ENCODE measurements at regions not wholly inside any gene's neighbourhood (a gene's known extent, or its start where the extent isn't known, plus 50 kb on each side); places are given as distances from the start of the nearest gene placed in this dataset.
A peak's percentile ranks its signal among the peaks of the same experiment; 100 is the strongest.

GRCh38 chr6:120005292-120005976 is 655.9 kb upstream of the MAN1A1 start:
- WGBS (ENCODE audit: extremely low coverage, insufficient coverage, low lambda C conversion rate): no CpG with 5 or more reads among the region's 12 CpGs
- no peak overlapping the region for H3K9ac ChIP-seq (ENCODE audit: low read length)
- H3K79me2 ChIP-seq (ENCODE audit: control insufficient read depth, insufficient read depth, low read length): no peaks in the 10 kb centered on the region
- H2BK120ac ChIP-seq (ENCODE audit: low read depth, low read length): no peak overlapping the region
- no peak overlapping the region for H3K18ac ChIP-seq (ENCODE audit: low read length)
- H3K23ac ChIP-seq (ENCODE audit: low read length): no peak overlapping the region
- no peak overlapping the region for H3K27ac ChIP-seq (ENCODE audit: low read depth, low read length)
- no peak overlapping the region for H2AK5ac ChIP-seq (ENCODE audit: low read length)
- H3K56ac ChIP-seq (ENCODE audit: low read length): no peak overlapping the region
- H3K4me2 ChIP-seq (ENCODE audit: low read length): no peak overlapping the region
- no peak for DNase-seq
- H3K79me1 ChIP-seq (ENCODE audit: low read length): no peaks in the 10 kb centered on the region
- H4K5ac ChIP-seq (ENCODE audit: low read length): no peak overlapping the region
- no peaks in the 10 kb centered on the region for H3K27me3 ChIP-seq (ENCODE audit: insufficient read depth, low read length, poor library complexity)
- H3K4ac ChIP-seq (ENCODE audit: low read depth, low read length): no peak overlapping the region
- H2BK15ac ChIP-seq (replicated peaks; ENCODE audit: low read depth): no peak overlapping the region
- no peaks in the 10 kb centered on the region for H3K4me1 ChIP-seq (ENCODE audit: control insufficient read depth, low read depth, low read length)
- no peaks in the 10 kb centered on the region for H3K36me3 ChIP-seq (ENCODE audit: control insufficient read depth, insufficient read depth, low read length)
- no peak overlapping the region for H4K8ac ChIP-seq (ENCODE audit: low read depth, low read length)
- H2BK5ac ChIP-seq (ENCODE audit: low read length): no peak overlapping the region
- no peak overlapping the region for H3K4me3 ChIP-seq (ENCODE audit: low read length)

DNA sequence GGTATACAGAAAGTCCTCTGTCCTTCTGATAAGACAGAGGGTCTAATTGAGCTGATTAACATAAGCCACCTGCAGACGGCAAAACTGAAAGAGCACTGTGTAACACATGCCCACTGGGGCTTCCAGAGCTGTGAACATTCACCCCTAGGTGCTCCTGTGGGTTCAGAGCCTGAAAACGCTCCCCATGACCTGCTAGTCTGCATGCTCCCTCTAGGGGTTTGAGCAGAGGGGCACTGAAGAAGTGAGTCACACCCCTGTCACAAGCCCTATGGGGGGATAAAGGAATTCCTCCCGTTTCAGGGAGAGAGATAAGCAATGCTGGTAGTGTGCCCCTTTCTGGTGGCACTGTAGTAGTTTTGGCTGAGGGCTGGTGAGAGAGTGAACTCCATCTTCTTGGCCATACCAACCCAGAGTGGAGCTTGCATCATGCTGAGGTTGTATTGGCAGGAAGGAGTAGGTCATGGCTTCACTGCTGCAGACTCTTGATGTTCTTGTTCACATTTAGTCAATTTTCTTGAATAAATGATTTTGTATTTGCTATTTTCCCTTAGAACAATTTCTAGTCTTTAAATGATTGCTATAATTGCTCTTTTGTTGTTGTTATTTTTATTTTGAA is 637.5 kb upstream of the MAN1A1 start:
- no peak overlapping the region for H3K9ac ChIP-seq (ENCODE audit: low read length)
- no peak overlapping the region for H3K4me2 ChIP-seq (ENCODE audit: low read length)
- H3K79me2 ChIP-seq (ENCODE audit: control insufficient read depth, insufficient read depth, low read length): no peaks in the 10 kb centered on the region
- H3K27ac ChIP-seq (ENCODE audit: low read depth, low read length): no peak overlapping the region
- H2BK15ac ChIP-seq (replicated peaks; ENCODE audit: low read depth): no peak overlapping the region
- H2AK5ac ChIP-seq (ENCODE audit: low read length): no peak overlapping the region
- no peaks in the 10 kb centered on the region for H3K36me3 ChIP-seq (ENCODE audit: control insufficient read depth, insufficient read depth, low read length)
- no peaks in the 10 kb centered on the region for H3K4me1 ChIP-seq (ENCODE audit: control insufficient read depth, low read depth, low read length)
- H3K27me3 ChIP-seq (ENCODE audit: insufficient read depth, low read length, poor library complexity): no peaks in the 10 kb centered on the region
- no peak overlapping the region for H3K4ac ChIP-seq (ENCODE audit: low read depth, low read length)
- no peak overlapping the region for H4K8ac ChIP-seq (ENCODE audit: low read depth, low read length)
- no peak overlapping the region for H4K5ac ChIP-seq (ENCODE audit: low read length)
- no peaks in the 10 kb centered on the region for H3K79me1 ChIP-seq (ENCODE audit: low read length)
- H2BK5ac ChIP-seq (ENCODE audit: low read length): no peak overlapping the region
- no peak overlapping the region for H3K18ac ChIP-seq (ENCODE audit: low read length)
- no CpG with 5 or more reads among the region's 3 CpGs for WGBS (ENCODE audit: extremely low coverage, insufficient coverage, low lambda C conversion rate)
- no peak overlapping the region for H2BK120ac ChIP-seq (ENCODE audit: low read depth, low read length)
- H3K23ac ChIP-seq (ENCODE audit: low read length): no peak overlapping the region
- H3K4me3 ChIP-seq (ENCODE audit: low read length): no peak overlapping the region
- no peak overlapping the region for H3K56ac ChIP-seq (ENCODE audit: low read length)
- DNase-seq: peak; percentile 53

GRCh38 chr6:119985952-119986736 is 636.6 kb upstream of the MAN1A1 start:
- Histone ChIP-seq H3K4me3 (ENCODE audit: low read length) (no peak overlapping the region), H3K79me2 (ENCODE audit: control insufficient read depth, insufficient read depth, low read length) (no peaks in the 10 kb centered on the region), H3K36me3 (ENCODE audit: control insufficient read depth, insufficient read depth, low read length) (no peaks in the 10 kb centered on the region), H4K5ac (ENCODE audit: low read length) (no peak overlapping the region), H3K27ac (ENCODE audit: low read depth, low read length) (no peak overlapping the region), H3K4me2 (ENCODE audit: low read length) (no peak overlapping the region), H3K18ac (ENCODE audit: low read length) (no peak overlapping the region), H3K9ac (ENCODE audit: low read length) (no peak overlapping the region), H3K27me3 (ENCODE audit: insufficient read depth, low read length, poor library complexity) (no peaks in the 10 kb centered on the region), H3K56ac (ENCODE audit: low read length) (no peak overlapping the region), H4K8ac (ENCODE audit: low read depth, low read length) (no peak overlapping the region), H2AK5ac (ENCODE audit: low read length) (no peak overlapping the region), H2BK120ac (ENCODE audit: low read depth, low read length) (no peak overlapping the region), H3K4ac (ENCODE audit: low read depth, low read length) (no peak overlapping the region), H3K23ac (ENCODE audit: low read length) (no peak overlapping the region), H3K79me1 (ENCODE audit: low read length) (no peaks in the 10 kb centered on the region), H2BK15ac (replicated peaks; ENCODE audit: low read depth) (no peak overlapping the region), H3K4me1 (ENCODE audit: control insufficient read depth, low read depth, low read length) (no peaks in the 10 kb centered on the region), H2BK5ac (ENCODE audit: low read length) (no peak overlapping the region)
- no CpG with 5 or more reads among the region's 4 CpGs for WGBS (ENCODE audit: extremely low coverage, insufficient coverage, low lambda C conversion rate)
- DNase-seq: no peak

DNA sequence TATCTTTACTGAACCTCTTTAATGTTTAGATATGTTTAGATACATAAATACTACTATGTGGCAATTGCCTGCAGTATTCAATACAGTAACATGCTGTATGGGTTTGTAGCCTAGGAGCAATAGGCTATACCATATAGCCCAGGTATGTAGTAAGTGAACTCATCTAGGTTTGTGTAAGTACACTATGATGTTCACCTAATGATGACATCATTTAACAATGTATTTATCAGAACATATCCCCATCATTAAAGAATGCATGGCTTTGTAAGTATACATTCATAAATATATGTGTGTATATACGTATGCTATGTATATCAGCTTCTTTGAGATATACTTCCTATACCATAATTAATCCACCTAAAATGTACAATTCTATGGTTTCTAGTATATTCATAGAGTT is 631.2 kb upstream of the MAN1A1 start:
- H3K56ac ChIP-seq (ENCODE audit: low read length): no peak overlapping the region
- no peak overlapping the region for H3K4me2 ChIP-seq (ENCODE audit: low read length)
- no peak overlapping the region for H2AK5ac ChIP-seq (ENCODE audit: low read length)
- no peaks in the 10 kb centered on the region for H3K79me2 ChIP-seq (ENCODE audit: control insufficient read depth, insufficient read depth, low read length)
- no peak overlapping the region for H3K18ac ChIP-seq (ENCODE audit: low read length)
- no peak overlapping the region for H3K4me3 ChIP-seq (ENCODE audit: low read length)
- H3K27me3 ChIP-seq (ENCODE audit: insufficient read depth, low read length, poor library complexity): no peaks in the 10 kb centered on the region
- H3K9ac ChIP-seq (ENCODE audit: low read length): no peak overlapping the region
- no peak overlapping the region for H4K5ac ChIP-seq (ENCODE audit: low read length)
- no peak overlapping the region for H2BK120ac ChIP-seq (ENCODE audit: low read depth, low read length)
- H2BK15ac ChIP-seq (replicated peaks; ENCODE audit: low read depth): no peak overlapping the region
- H3K23ac ChIP-seq (ENCODE audit: low read length): no peak overlapping the region
- no peak overlapping the region for H3K27ac ChIP-seq (ENCODE audit: low read depth, low read length)
- no peak overlapping the region for H2BK5ac ChIP-seq (ENCODE audit: low read length)
- WGBS (ENCODE audit: extremely low coverage, insufficient coverage, low lambda C conversion rate): no CpG with 5 or more reads among the region's 1 CpG
- no peak overlapping the region for H3K4ac ChIP-seq (ENCODE audit: low read depth, low read length)
- no peaks in the 10 kb centered on the region for H3K36me3 ChIP-seq (ENCODE audit: control insufficient read depth, insufficient read depth, low read length)
- no peak for DNase-seq
- H3K4me1 ChIP-seq (ENCODE audit: control insufficient read depth, low read depth, low read length): no peaks in the 10 kb centered on the region
- no peak overlapping the region for H4K8ac ChIP-seq (ENCODE audit: low read depth, low read length)
- no peaks in the 10 kb centered on the region for H3K79me1 ChIP-seq (ENCODE audit: low read length)

GRCh38 chr6:119979862-119980261 is 630.3 kb upstream of the MAN1A1 start:
- no peak overlapping the region for H3K4me3 ChIP-seq (ENCODE audit: low read length)
- H3K4me2 ChIP-seq (ENCODE audit: low read length): no peak overlapping the region
- no peak overlapping the region for H3K27ac ChIP-seq (ENCODE audit: low read depth, low read length)
- no peaks in the 10 kb centered on the region for H3K4me1 ChIP-seq (ENCODE audit: control insufficient read depth, low read depth, low read length)
- no peak overlapping the region for H3K56ac ChIP-seq (ENCODE audit: low read length)
- no peak overlapping the region for H3K9ac ChIP-seq (ENCODE audit: low read length)
- H3K27me3 ChIP-seq (ENCODE audit: insufficient read depth, low read length, poor library complexity): no peaks in the 10 kb centered on the region
- no peaks in the 10 kb centered on the region for H3K79me2 ChIP-seq (ENCODE audit: control insufficient read depth, insufficient read depth, low read length)
- no peak overlapping the region for H3K23ac ChIP-seq (ENCODE audit: low read length)
- no peaks in the 10 kb centered on the region for H3K36me3 ChIP-seq (ENCODE audit: control insufficient read depth, insufficient read depth, low read length)
- no peak overlapping the region for H2AK5ac ChIP-seq (ENCODE audit: low read length)
- H4K5ac ChIP-seq (ENCODE audit: low read length): no peak overlapping the region
- no peak overlapping the region for H3K18ac ChIP-seq (ENCODE audit: low read length)
- no peak overlapping the region for H2BK5ac ChIP-seq (ENCODE audit: low read length)
- H3K4ac ChIP-seq (ENCODE audit: low read depth, low read length): no peak overlapping the region
- no CpG with 5 or more reads among the region's 1 CpG for WGBS (ENCODE audit: extremely low coverage, insufficient coverage, low lambda C conversion rate)
- H3K79me1 ChIP-seq (ENCODE audit: low read length): no peaks in the 10 kb centered on the region
- no peak overlapping the region for H2BK120ac ChIP-seq (ENCODE audit: low read depth, low read length)
- no peak overlapping the region for H4K8ac ChIP-seq (ENCODE audit: low read depth, low read length)
- DNase-seq: peak; percentile 46
- no peak overlapping the region for H2BK15ac ChIP-seq (replicated peaks; ENCODE audit: low read depth)

Data from mesendoderm (in vitro differentiated cells).